ENCODE measurements at regions not wholly inside any gene's neighbourhood (a gene's known extent, or its start where the extent isn't known, plus 50 kb on each side); places are given as distances from the start of the nearest gene placed in this dataset.
A peak's percentile ranks its signal among the peaks of the same experiment; 100 is the strongest.

GRCh38 chr3:177440456-177441104, 243.3 kb upstream of the TBL1XR1 start:
- Histone ChIP-seq H3K9me3 (ENCODE audit: low read length) (no peaks in the 10 kb centered on the region), H3K36me3 (ENCODE audit: low read depth, low read length) (no peaks in the 10 kb centered on the region), H3K27me3 (ENCODE audit: low read length) (no peaks in the 10 kb centered on the region), H3K4me1 (ENCODE audit: insufficient read depth, low read length) (peaks cover 20% of the 10 kb centered on the region), H3K4me2 (ENCODE audit: low read length) (peak overlapping the region; percentile 42), H3F3A (ENCODE audit: low read length, unreplicated experiment) (no peaks in the 10 kb centered on the region), H3K27ac (ENCODE audit: low read length) (no peak overlapping the region), H3K4me3 (ENCODE audit: low read length) (no peak overlapping the region), H3K9me2 (replicated peaks; ENCODE audit: low read length) (no peaks in the 10 kb centered on the region), H4K20me1 (ENCODE audit: low read length) (no peaks in the 10 kb centered on the region), H3K79me2 (ENCODE audit: low read length) (no peaks in the 10 kb centered on the region), H2AFZ (ENCODE audit: low read length) (no peak overlapping the region), H3K9ac (ENCODE audit: low read length) (no peak overlapping the region)
- no TSS peak for BruUV-seq (replicated peaks)
- DNase-seq (peak; percentile 87), ATAC-seq (peak; percentile 39)
- TF ChIP-seq EZH2phosphoT487 (IDR thresholded peaks at IDR 0.05; ENCODE audit: borderline replicate concordance, low read length) (no peak), EZH2 (IDR thresholded peaks at IDR 0.05; ENCODE audit: low read length, unreplicated experiment) (no peak), CTCF (conservative IDR thresholded peaks at IDR 0.05; ENCODE audit: low read depth, low read length) (no peak)
- CTCF ChIA-PET, result no interaction called here
- POLR2A ChIA-PET (ENCODE audit: unreplicated experiment), result no interaction called here
- intact Hi-C loops (cut with micrococcal nuclease), result no loop called here

GRCh38 chr3:177441276-177441812, 244.1 kb upstream of the TBL1XR1 start:
- Histone ChIP-seq H3K27me3 (ENCODE audit: low read length) (no peaks in the 10 kb centered on the region), H3F3A (ENCODE audit: low read length, unreplicated experiment) (no peaks in the 10 kb centered on the region), H2AFZ (ENCODE audit: low read length) (no peak overlapping the region), H3K9me2 (replicated peaks; ENCODE audit: low read length) (no peaks in the 10 kb centered on the region), H3K27ac (ENCODE audit: low read length) (no peak overlapping the region), H4K20me1 (ENCODE audit: low read length) (no peaks in the 10 kb centered on the region), H3K36me3 (ENCODE audit: low read depth, low read length) (no peaks in the 10 kb centered on the region), H3K4me3 (ENCODE audit: low read length) (no peak overlapping the region), H3K9me3 (ENCODE audit: low read length) (no peaks in the 10 kb centered on the region), H3K79me2 (ENCODE audit: low read length) (no peaks in the 10 kb centered on the region), H3K4me1 (ENCODE audit: insufficient read depth, low read length) (peaks cover 20% of the 10 kb centered on the region), H3K9ac (ENCODE audit: low read length) (no peak overlapping the region), H3K4me2 (ENCODE audit: low read length) (no peak overlapping the region)
- no TSS peak for BruUV-seq (replicated peaks)
- no peak for TF ChIP-seq CTCF (conservative IDR thresholded peaks at IDR 0.05; ENCODE audit: low read depth, low read length)
- TF ChIP-seq EZH2 (IDR thresholded peaks at IDR 0.05; ENCODE audit: low read length, unreplicated experiment), result no peak
- DNase-seq, result no peak
- ChIA-PET POLR2A (ENCODE audit: unreplicated experiment) (no interaction called here), CTCF (no interaction called here)
- no peak for ATAC-seq
- intact Hi-C loops (cut with micrococcal nuclease), result no loop called here

- no peaks in the 10 kb centered on the region for H3K9me2 ChIP-seq (replicated peaks; ENCODE audit: low read length)
- H3K4me1 ChIP-seq (ENCODE audit: insufficient read depth, low read length), result peaks cover 20% of the 10 kb centered on the region
- ATAC-seq, result no peak
- intact Hi-C loops (cut with micrococcal nuclease), result no loop called here
- no peaks in the 10 kb centered on the region for H3K36me3 ChIP-seq (ENCODE audit: low read depth, low read length)
- H3K9me3 ChIP-seq (ENCODE audit: low read length), result no peaks in the 10 kb centered on the region
- H3F3A ChIP-seq (ENCODE audit: low read length, unreplicated experiment), result no peaks in the 10 kb centered on the region
- ChIA-PET CTCF (no interaction called here), POLR2A (ENCODE audit: unreplicated experiment) (no interaction called here)
- no peaks in the 10 kb centered on the region for H4K20me1 ChIP-seq (ENCODE audit: low read length)
- no peaks in the 10 kb centered on the region for H3K27me3 ChIP-seq (ENCODE audit: low read length)
- H3K27ac ChIP-seq (ENCODE audit: low read length), result no peak overlapping the region
- no peak overlapping the region for H2AFZ ChIP-seq (ENCODE audit: low read length)
- H3K9ac ChIP-seq (ENCODE audit: low read length), result no peak overlapping the region
- no peak for TF ChIP-seq EZH2 (IDR thresholded peaks at IDR 0.05; ENCODE audit: low read length, unreplicated experiment)
- TF ChIP-seq EZH2phosphoT487 (IDR thresholded peaks at IDR 0.05; ENCODE audit: borderline replicate concordance, low read length), result no peak
- TF ChIP-seq CTCF (conservative IDR thresholded peaks at IDR 0.05; ENCODE audit: low read depth, low read length), result no peak
- no peak overlapping the region for H3K4me2 ChIP-seq (ENCODE audit: low read length)
- no peaks in the 10 kb centered on the region for H3K79me2 ChIP-seq (ENCODE audit: low read length)
- no peak overlapping the region for H3K4me3 ChIP-seq (ENCODE audit: low read length)
- no peak for DNase-seq
- BruUV-seq (replicated peaks), result no TSS peak
These were observed 244.7 kb upstream of the TBL1XR1 start for GRCh38 chr3:177441813-177442646.

Measured in PC-3 (cell line).